ENCODE measurements at regions not wholly inside any gene's neighbourhood (a gene's known extent, or its start where the extent isn't known, plus 50 kb on each side); places are given as distances from the start of the nearest gene placed in this dataset.

DNA sequence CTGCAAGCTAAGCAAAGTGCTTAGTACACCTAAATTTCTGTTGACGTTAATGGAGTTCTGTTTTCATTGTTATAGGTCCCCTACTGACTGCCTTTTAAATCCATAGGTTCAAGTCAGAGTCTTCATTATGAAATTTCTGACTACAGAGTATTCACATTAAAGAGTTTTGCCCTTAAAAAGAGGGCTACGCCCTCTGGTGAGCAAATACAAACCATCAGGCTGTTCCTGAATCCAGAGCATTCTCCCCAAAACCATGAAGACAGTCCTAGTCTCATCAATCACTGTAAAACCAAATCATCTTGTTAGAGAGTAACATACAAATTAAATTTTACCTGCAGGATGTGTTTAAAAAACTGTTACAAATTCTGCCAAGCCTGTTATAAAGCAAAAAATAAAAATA is 1091.7 kb downstream of the TDRD15 start:
- Histone ChIP-seq H3K27ac (ENCODE audit: low read depth, low read length) (no peak overlapping the region), H3K9me2 (replicated peaks; ENCODE audit: insufficient read depth, low read length) (0 out of 2 replicates have a peak, but pooled peaks cover 2% of the 10 kb centered on the region), H3K79me2 (ENCODE audit: insufficient read depth, low read length) (no peaks in the 10 kb centered on the region), H3K4me2 (ENCODE audit: low read depth, low read length, poor library complexity, severe bottlenecking) (no peak overlapping the region), H2AFZ (ENCODE audit: low read depth, low read length, severe bottlenecking) (no peak overlapping the region), H3K27me3 (ENCODE audit: low read length) (no peaks in the 10 kb centered on the region), H3K9me3 (ENCODE audit: insufficient read depth, low read length) (no peaks in the 10 kb centered on the region), H4K20me1 (ENCODE audit: low read depth, low read length) (no peaks in the 10 kb centered on the region), H3F3A (ENCODE audit: insufficient read depth) (no peaks in the 10 kb centered on the region), H3K4me3 (ENCODE audit: insufficient read depth, low read length, poor library complexity, severe bottlenecking) (no peak overlapping the region), H3K9ac (ENCODE audit: low read length) (no peak overlapping the region), H3K36me3 (ENCODE audit: low read length) (no peaks in the 10 kb centered on the region)
- TF ChIP-seq EZH2phosphoT487 (conservative IDR thresholded peaks at IDR 0.05; ENCODE audit: low read length): no peak
- TF ChIP-seq, protein P1, sequence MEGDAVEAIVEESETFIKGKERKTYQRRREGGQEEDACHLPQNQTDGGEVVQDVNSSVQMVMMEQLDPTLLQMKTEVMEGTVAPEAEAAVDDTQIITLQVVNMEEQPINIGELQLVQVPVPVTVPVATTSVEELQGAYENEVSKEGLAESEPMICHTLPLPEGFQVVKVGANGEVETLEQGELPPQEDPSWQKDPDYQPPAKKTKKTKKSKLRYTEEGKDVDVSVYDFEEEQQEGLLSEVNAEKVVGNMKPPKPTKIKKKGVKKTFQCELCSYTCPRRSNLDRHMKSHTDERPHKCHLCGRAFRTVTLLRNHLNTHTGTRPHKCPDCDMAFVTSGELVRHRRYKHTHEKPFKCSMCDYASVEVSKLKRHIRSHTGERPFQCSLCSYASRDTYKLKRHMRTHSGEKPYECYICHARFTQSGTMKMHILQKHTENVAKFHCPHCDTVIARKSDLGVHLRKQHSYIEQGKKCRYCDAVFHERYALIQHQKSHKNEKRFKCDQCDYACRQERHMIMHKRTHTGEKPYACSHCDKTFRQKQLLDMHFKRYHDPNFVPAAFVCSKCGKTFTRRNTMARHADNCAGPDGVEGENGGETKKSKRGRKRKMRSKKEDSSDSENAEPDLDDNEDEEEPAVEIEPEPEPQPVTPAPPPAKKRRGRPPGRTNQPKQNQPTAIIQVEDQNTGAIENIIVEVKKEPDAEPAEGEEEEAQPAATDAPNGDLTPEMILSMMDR (IDR thresholded peaks at IDR 0.05; ENCODE audit: insufficient read depth, low read length, poor library complexity, severe bottlenecking): no peak

DNA sequence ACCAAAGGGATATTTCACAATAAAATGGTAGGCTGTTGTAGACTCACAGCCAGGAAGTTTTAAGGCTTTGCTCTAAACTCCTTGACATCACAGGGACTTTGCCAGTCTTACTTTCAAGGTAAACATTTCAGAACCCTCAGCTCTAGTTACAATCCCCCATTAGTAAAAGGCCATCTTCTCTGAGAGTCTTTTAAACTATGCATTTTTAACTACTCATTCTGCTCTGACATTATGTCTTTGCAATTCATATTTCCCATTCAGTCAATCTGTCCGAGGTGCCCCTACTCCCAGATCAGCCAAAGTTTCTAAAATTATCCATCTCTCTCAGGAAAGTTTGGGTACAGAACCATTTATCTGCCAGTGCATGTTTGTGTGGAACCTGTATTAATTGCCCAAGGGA is 1094.1 kb downstream of the TDRD15 start:
- Histone ChIP-seq H4K20me1 (ENCODE audit: low read depth, low read length) (no peaks in the 10 kb centered on the region), H3K4me2 (ENCODE audit: low read depth, low read length, poor library complexity, severe bottlenecking) (no peak overlapping the region), H3F3A (ENCODE audit: insufficient read depth) (no peaks in the 10 kb centered on the region), H3K9ac (ENCODE audit: low read length) (no peak overlapping the region), H3K9me3 (ENCODE audit: insufficient read depth, low read length) (no peaks in the 10 kb centered on the region), H3K9me2 (replicated peaks; ENCODE audit: insufficient read depth, low read length) (0 out of 2 replicates have a peak, but pooled peaks cover 2% of the 10 kb centered on the region), H3K27ac (ENCODE audit: low read depth, low read length) (no peak overlapping the region), H3K79me2 (ENCODE audit: insufficient read depth, low read length) (no peaks in the 10 kb centered on the region), H3K27me3 (ENCODE audit: low read length) (no peaks in the 10 kb centered on the region), H2AFZ (ENCODE audit: low read depth, low read length, severe bottlenecking) (no peak overlapping the region), H3K36me3 (ENCODE audit: low read length) (no peaks in the 10 kb centered on the region), H3K4me3 (ENCODE audit: insufficient read depth, low read length, poor library complexity, severe bottlenecking) (no peak overlapping the region)
- no peak for TF ChIP-seq EZH2phosphoT487 (conservative IDR thresholded peaks at IDR 0.05; ENCODE audit: low read length)
- TF ChIP-seq, protein P1 (IDR thresholded peaks at IDR 0.05; ENCODE audit: insufficient read depth, low read length, poor library complexity, severe bottlenecking): no peak

DNA sequence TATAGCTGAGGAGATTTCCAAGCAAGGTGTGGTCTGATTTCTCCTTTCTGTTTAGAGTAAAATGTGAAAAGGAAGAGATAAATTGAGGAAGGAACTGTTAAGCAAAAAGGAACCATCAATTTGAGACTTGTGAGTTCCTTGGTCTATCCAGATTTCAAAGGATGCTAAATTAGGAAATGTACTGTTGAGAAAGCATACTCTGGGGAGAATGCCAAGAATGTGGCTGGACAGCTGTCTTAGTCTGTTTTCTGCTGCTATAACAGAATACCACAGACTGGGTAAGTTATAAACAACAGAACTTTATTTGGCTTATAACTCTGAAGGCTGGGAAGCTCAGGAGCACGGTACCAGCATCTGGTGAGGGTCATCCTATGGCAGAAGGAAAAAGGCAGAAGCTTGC is 1097.2 kb downstream of the TDRD15 start:
- H2AFZ ChIP-seq (ENCODE audit: low read depth, low read length, severe bottlenecking): no peak overlapping the region
- no peak overlapping the region for H3K9ac ChIP-seq (ENCODE audit: low read length)
- no peak overlapping the region for H3K4me2 ChIP-seq (ENCODE audit: low read depth, low read length, poor library complexity, severe bottlenecking)

More for the DNA sequence above, 1097.2 kb downstream of the TDRD15 start:
- Histone ChIP-seq H3K79me2 (ENCODE audit: insufficient read depth, low read length) (no peaks in the 10 kb centered on the region), H3K4me3 (ENCODE audit: insufficient read depth, low read length, poor library complexity, severe bottlenecking) (no peak overlapping the region), H3K27ac (ENCODE audit: low read depth, low read length) (no peak overlapping the region), H3K9me3 (ENCODE audit: insufficient read depth, low read length) (no peaks in the 10 kb centered on the region), H3K36me3 (ENCODE audit: low read length) (no peaks in the 10 kb centered on the region), H3F3A (ENCODE audit: insufficient read depth) (no peaks in the 10 kb centered on the region), H4K20me1 (ENCODE audit: low read depth, low read length) (no peaks in the 10 kb centered on the region), H3K9me2 (replicated peaks; ENCODE audit: insufficient read depth, low read length) (no peaks in the 10 kb centered on the region), H3K27me3 (ENCODE audit: low read length) (no peaks in the 10 kb centered on the region)
- TF ChIP-seq, protein P1 (IDR thresholded peaks at IDR 0.05; ENCODE audit: insufficient read depth, low read length, poor library complexity, severe bottlenecking): no peak
- no peak for TF ChIP-seq EZH2phosphoT487 (conservative IDR thresholded peaks at IDR 0.05; ENCODE audit: low read length)
